ENCODE measurements at regions not wholly inside any gene's neighbourhood (a gene's known extent, or its start where the extent isn't known, plus 50 kb on each side); places are given as distances from the start of the nearest gene placed in this dataset.
"Not testable (repeated sequence)": the region's sequence is repeated elsewhere in the genome, so short reads cannot be mapped to it uniquely, and the experiment has no call there.

- H2BK5ac ChIP-seq (ENCODE audit: low read depth, low read length, poor library complexity, severe bottlenecking) = no peak overlapping the region
- H2AK5ac ChIP-seq (ENCODE audit: low read depth, low read length) = no peak overlapping the region
- no peak overlapping the region for H4K8ac ChIP-seq (ENCODE audit: low read depth in 2 of 2, low read length in 2 of 2)
- no peak overlapping the region for H3K4me2 ChIP-seq (ENCODE audit: low read depth, low read length)
- H3K23ac ChIP-seq (ENCODE audit: low read depth, low read length) = no peak overlapping the region
- no peak overlapping the region for H3K14ac ChIP-seq (replicated peaks; ENCODE audit: low read depth, low read length)
- no TSS peak for BruUV-seq (replicated peaks)
- H3K36me3 ChIP-seq (ENCODE audit: control insufficient read depth, insufficient read depth, low read length) = no peaks in the 10 kb centered on the region
- WGBS, 2 experiments (ENCODE audit: extremely low coverage in 2 of 2, insufficient read length in 1 of 2) = 40% methylated on average over 5 of the region's 7 CpGs; no CpG with 5 or more reads in 1 of the 2 experiments
- no peak for TF ChIP-seq CTCF (conservative IDR thresholded peaks at IDR 0.05; ENCODE audit: low read depth, low read length)
- no peak for TF ChIP-seq USF2 (IDR thresholded peaks at IDR 0.05; ENCODE audit: low read depth, low read length)
- no peak for TF ChIP-seq MXI1 (IDR thresholded peaks at IDR 0.05; ENCODE audit: borderline replicate concordance, low read depth, low read length)
- TF ChIP-seq POLR2A (IDR thresholded peaks at IDR 0.05; ENCODE audit: low read depth, low read length) = no peak
- TF ChIP-seq BHLHE40 (IDR thresholded peaks at IDR 0.05; ENCODE audit: low read depth, low read length) = no peak
- no peak for TF ChIP-seq SMC3 (IDR thresholded peaks at IDR 0.05; ENCODE audit: low read depth, low read length)
- DNase-seq = no peak
- no peak overlapping the region for H3K27ac ChIP-seq (ENCODE audit: insufficient read depth, low read length)
- H3K4ac ChIP-seq (ENCODE audit: low read depth, low read length) = no peak overlapping the region
- H3K9ac ChIP-seq (ENCODE audit: low read depth, low read length) = no peak overlapping the region
- ATAC-seq (ENCODE audit: low read depth) = no peak
- H4K20me1 ChIP-seq (ENCODE audit: insufficient read depth, low read length) = no peaks in the 10 kb centered on the region
- H3K9me1 ChIP-seq (ENCODE audit: insufficient read depth, low read length) = no peaks in the 10 kb centered on the region
- no peaks in the 10 kb centered on the region for H3K4me1 ChIP-seq (ENCODE audit: control insufficient read depth, insufficient read depth, low read length)
- peaks cover 8% of the 10 kb centered on the region for H3K9me3 ChIP-seq (ENCODE audit: control insufficient read depth, insufficient read depth, low read length)
- POLR2A ChIA-PET (ENCODE audit: unreplicated experiment) = no interaction called here
- H2AK9ac ChIP-seq (replicated peaks; ENCODE audit: low read depth, low read length, poor library complexity) = no peak overlapping the region
- H3K27me3 ChIP-seq (ENCODE audit: control insufficient read depth, insufficient read depth, low read length) = no peaks in the 10 kb centered on the region
- dilution Hi-C loops (cut with HindIII; ENCODE audit: low sequenced_read_pairs, unreplicated experiment) = no loop called here
- H3K79me1 ChIP-seq (ENCODE audit: low read depth in 1 of 2, low read length in 2 of 2) = no peaks in the 10 kb centered on the region
- H2BK15ac ChIP-seq (ENCODE audit: low read depth, low read length) = no peak overlapping the region
- H4K91ac ChIP-seq (ENCODE audit: insufficient read depth, low read depth, low read length) = no peak overlapping the region
- H3K18ac ChIP-seq (ENCODE audit: low read depth, low read length) = no peak overlapping the region
- no peak overlapping the region for H2BK20ac ChIP-seq (ENCODE audit: low read depth, low read length)
- no peak overlapping the region for H3K4me3 ChIP-seq (ENCODE audit: insufficient read depth, low read depth, low read length)
- CTCF ChIA-PET = no interaction called here
- H3K56ac ChIP-seq (ENCODE audit: extremely low read depth, insufficient read depth, low read length) = no peak overlapping the region
- H2AFZ ChIP-seq (replicated peaks; ENCODE audit: low read length, poor library complexity) = no peak overlapping the region
- H4K5ac ChIP-seq (ENCODE audit: low read depth, low read length) = no peak overlapping the region
- H2BK120ac ChIP-seq (ENCODE audit: low read depth, low read length) = no peak overlapping the region
- intact Hi-C loops (cut with micrococcal nuclease) = no loop called here
- in situ Hi-C loops (cut with MboI; ENCODE audit: low sequenced_read_pairs) = no loop called here
Observed at GRCh38 chr5:155665361-155665760, 651.8 kb downstream of the KIF4B start.

GRCh38 chr5:155672001-155672400 is 655.0 kb upstream of the SGCD start:
- H3K9ac ChIP-seq (ENCODE audit: low read depth, low read length); H3K27me3 ChIP-seq (ENCODE audit: control insufficient read depth, insufficient read depth, low read length); POLR2A ChIA-PET (ENCODE audit: unreplicated experiment); H3K18ac ChIP-seq (ENCODE audit: low read depth, low read length); H3K9me1 ChIP-seq (ENCODE audit: insufficient read depth, low read length); H3K56ac ChIP-seq (ENCODE audit: extremely low read depth, insufficient read depth, low read length); ATAC-seq (ENCODE audit: low read depth); H4K5ac ChIP-seq (ENCODE audit: low read depth, low read length); H2AK5ac ChIP-seq (ENCODE audit: low read depth, low read length); H2BK15ac ChIP-seq (ENCODE audit: low read depth, low read length); H4K20me1 ChIP-seq (ENCODE audit: insufficient read depth, low read length); H4K91ac ChIP-seq (ENCODE audit: insufficient read depth, low read depth, low read length); H2BK120ac ChIP-seq (ENCODE audit: low read depth, low read length); H3K4me2 ChIP-seq (ENCODE audit: low read depth, low read length); H3K4me3 ChIP-seq (ENCODE audit: insufficient read depth, low read depth, low read length); BruUV-seq (replicated peaks); dilution Hi-C loops (cut with HindIII; ENCODE audit: low sequenced_read_pairs, unreplicated experiment); H2BK5ac ChIP-seq (ENCODE audit: low read depth, low read length, poor library complexity, severe bottlenecking); in situ Hi-C loops (cut with MboI; ENCODE audit: low sequenced_read_pairs); H3K14ac ChIP-seq (replicated peaks; ENCODE audit: low read depth, low read length); H4K8ac ChIP-seq (ENCODE audit: low read depth in 2 of 2, low read length in 2 of 2); DNase-seq; H2AFZ ChIP-seq (replicated peaks; ENCODE audit: low read length, poor library complexity); H3K36me3 ChIP-seq (ENCODE audit: control insufficient read depth, insufficient read depth, low read length); H3K4me1 ChIP-seq (ENCODE audit: control insufficient read depth, insufficient read depth, low read length); H2BK20ac ChIP-seq (ENCODE audit: low read depth, low read length); H3K27ac ChIP-seq (ENCODE audit: insufficient read depth, low read length); H2AK9ac ChIP-seq (replicated peaks; ENCODE audit: low read depth, low read length, poor library complexity); H3K23ac ChIP-seq (ENCODE audit: low read depth, low read length); H3K4ac ChIP-seq (ENCODE audit: low read depth, low read length); intact Hi-C loops (cut with micrococcal nuclease); H3K9me3 ChIP-seq (ENCODE audit: control insufficient read depth, insufficient read depth, low read length); H3K79me1 ChIP-seq (ENCODE audit: low read depth in 1 of 2, low read length in 2 of 2): not testable (repeated sequence)
- CTCF ChIA-PET = interaction anchor here (0.6 kb wide), 1 partner anchor 311 kb away, joined by 3 read pairs; no protein-coding TSS in a partner anchor
- no CpG with 5 or more reads among the region's 7 CpGs for WGBS, 2 experiments (ENCODE audit: extremely low coverage in 2 of 2, insufficient read length in 1 of 2)
